ENCODE measurements at regions not wholly inside any gene's neighbourhood (a gene's known extent, or its start where the extent isn't known, plus 50 kb on each side); places are given as distances from the start of the nearest gene placed in this dataset.

- intact Hi-C loops (cut with micrococcal nuclease; ENCODE audit: unreplicated experiment) (no loop called here), in situ Hi-C loops (cut with HindIII; ENCODE audit: low pct_unique_long_range_greater_than_20kb, low sequenced_read_pairs) (no loop called here)
- no peak overlapping the region for H3K27ac ChIP-seq (ENCODE audit: low read length)
- POLR2A ChIA-PET, result no interaction called here
- H3K36me3 ChIP-seq (ENCODE audit: control insufficient read depth, insufficient read depth, low read length), result no peaks in the 10 kb centered on the region
- H3K27me3 ChIP-seq (ENCODE audit: control insufficient read depth, insufficient read depth, low read length), result no peaks in the 10 kb centered on the region
- ATAC-seq, result no peak
- DNase-seq (ENCODE audit: low read depth, low spot score), result no peak
- H3K4me3 ChIP-seq (ENCODE audit: low read depth in 2 of 2, low read length in 2 of 2), result no peak overlapping the region
- H3K4me1 ChIP-seq (ENCODE audit: control insufficient read depth, insufficient read depth, low read length), result no peaks in the 10 kb centered on the region
- no TSS peak for BruUV-seq (replicated peaks)
- CTCF ChIA-PET, result no interaction called here
- no peaks in the 10 kb centered on the region for H3K9me3 ChIP-seq (ENCODE audit: control insufficient read depth, insufficient read depth, low read depth, low read length)
- TF ChIP-seq CTCF (IDR thresholded peaks at IDR 0.05) (no peak), TCF7L2 (IDR thresholded peaks at IDR 0.05; ENCODE audit: low read depth, low read length) (no peak), REST (IDR thresholded peaks at IDR 0.05; ENCODE audit: insufficient read depth in 1 of 2, low read depth in 2 of 2, low read length in 1 of 2) (no peak), SIN3A (IDR thresholded peaks at IDR 0.05; ENCODE audit: borderline replicate concordance, insufficient read depth, low read depth, low read length) (no peak), POLR2AphosphoS5 (IDR thresholded peaks at IDR 0.05; ENCODE audit: low read depth, low read length) (no peak)
These were observed 182.1 kb downstream of the CPE start for GRCh38 chr4:165560941-165561340.

GRCh38 chr4:165563851-165564250, 185.0 kb downstream of the CPE start:
- ATAC-seq (no peak), DNase-seq (ENCODE audit: low read depth, low spot score) (no peak)
- ChIA-PET CTCF (no interaction called here), POLR2A (no interaction called here)
- intact Hi-C loops (cut with micrococcal nuclease; ENCODE audit: unreplicated experiment) (no loop called here), in situ Hi-C loops (cut with HindIII; ENCODE audit: low pct_unique_long_range_greater_than_20kb, low sequenced_read_pairs) (no loop called here)
- Histone ChIP-seq H3K9me3 (ENCODE audit: control insufficient read depth, insufficient read depth, low read depth, low read length) (no peaks in the 10 kb centered on the region), H3K36me3 (ENCODE audit: control insufficient read depth, insufficient read depth, low read length) (no peaks in the 10 kb centered on the region), H3K4me3 (ENCODE audit: low read depth in 2 of 2, low read length in 2 of 2) (no peak overlapping the region), H3K4me1 (ENCODE audit: control insufficient read depth, insufficient read depth, low read length) (no peaks in the 10 kb centered on the region), H3K27me3 (ENCODE audit: control insufficient read depth, insufficient read depth, low read length) (no peaks in the 10 kb centered on the region), H3K27ac (ENCODE audit: low read length) (no peak overlapping the region)
- no TSS peak for BruUV-seq (replicated peaks)
- TF ChIP-seq REST (IDR thresholded peaks at IDR 0.05; ENCODE audit: insufficient read depth in 1 of 2, low read depth in 2 of 2, low read length in 1 of 2) (no peak), CTCF (IDR thresholded peaks at IDR 0.05) (no peak), POLR2AphosphoS5 (IDR thresholded peaks at IDR 0.05; ENCODE audit: low read depth, low read length) (no peak), SIN3A (IDR thresholded peaks at IDR 0.05; ENCODE audit: borderline replicate concordance, insufficient read depth, low read depth, low read length) (no peak), TCF7L2 (IDR thresholded peaks at IDR 0.05; ENCODE audit: low read depth, low read length) (no peak)
